DND-41 (cell line): ENCODE measurements at regions not wholly inside any gene's neighbourhood (a gene's known extent, or its start where the extent isn't known, plus 50 kb on each side); places are given as distances from the start of the nearest gene placed in this dataset.
A peak's percentile ranks its signal among the peaks of the same experiment; 100 is the strongest.

Source experiments
- ATAC-seq: fragments of 200-7000 bp; cut with Tn5 transposase; 3 replicates; pipeline ENCODE4 v1.9.1; 2021; ENCODE audit warnings: low read depth; ENCODE audit not compliant: insufficient read depth
- DNase-seq: peaks from one replicate; pipeline ENCODE4 v3.0.0-alpha.2; 2020
- H2AFZ ChIP-seq: 2 replicates; pipeline ENCODE4 v1.6.0; 2012; ENCODE audit warnings: low read depth, low read length
- H3K27ac ChIP-seq: 2 replicates; pipeline ENCODE4 v1.5.1; 2012; ENCODE audit warnings: low read length, inconsistent platforms
- H3K27me3 ChIP-seq: fragments of 200-600 bp; sonication (generic); 2 replicates; pipeline ENCODE4 v1.6.0; 2012; ENCODE audit warnings: low read length, mild to moderate bottlenecking, inconsistent platforms; ENCODE audit not compliant: insufficient read depth, poor library complexity
- H3K36me3 ChIP-seq: 2 replicates; pipeline ENCODE4 v1.5.1; 2012; ENCODE audit warnings: low read length, inconsistent platforms; ENCODE audit not compliant: insufficient read depth
- H3K4me1 ChIP-seq: 2 replicates; pipeline ENCODE4 v1.5.1; 2012; ENCODE audit warnings: mild to moderate bottlenecking, low read length; ENCODE audit not compliant: insufficient read depth
- H3K4me2 ChIP-seq: 2 replicates; pipeline ENCODE4 v1.6.0; 2012; ENCODE audit warnings: mild to moderate bottlenecking, moderate library complexity, low read length, inconsistent platforms; ENCODE audit not compliant: insufficient read depth
- H3K4me3 ChIP-seq, 2 experiments: fragments of 200-600 bp in 1 of 2; shearing (Covaris generic) in 1 of 2; 2 replicates each; pipeline ENCODE4 v1.5.1; 2012 to 2016; ENCODE audit warnings: inconsistent platforms in 2 of 2, low read length in 2 of 2, mild to moderate bottlenecking in 2 of 2, low read depth in 1 of 2, moderate library complexity in 1 of 2
- H3K79me2 ChIP-seq: 2 replicates; pipeline ENCODE4 v1.6.0; 2012; ENCODE audit warnings: low read length, inconsistent platforms; ENCODE audit not compliant: insufficient read depth
- H3K9ac ChIP-seq: 2 replicates; pipeline ENCODE4 v1.6.0; 2012; ENCODE audit warnings: low read depth, mild to moderate bottlenecking, inconsistent platforms, low read length, moderate library complexity
- H3K9me3 ChIP-seq: 2 replicates; pipeline ENCODE4 v1.5.1; 2012; ENCODE audit warnings: low read length, moderate library complexity, mild to moderate bottlenecking, inconsistent platforms; ENCODE audit not compliant: insufficient read depth, severe bottlenecking
- H4K20me1 ChIP-seq: 2 replicates; pipeline ENCODE4 v1.6.0; 2012; ENCODE audit warnings: low read length; ENCODE audit not compliant: insufficient read depth
- CTCF ChIP-seq: IDR thresholded peaks from 2 replicates; pipeline ENCODE4 v1.5.1; 2012; ENCODE audit warnings: borderline replicate concordance, low read length, moderate library complexity, mild to moderate bottlenecking; ENCODE audit not compliant: poor library complexity, severe bottlenecking; ENCODE audit errors: extremely low read depth
- EZH2 ChIP-seq: IDR thresholded peaks from 3 replicates; pipeline ENCODE4 v1.6.1; 2012; ENCODE audit warnings: borderline replicate concordance, low read depth, mild to moderate bottlenecking, moderate library complexity, low read length, inconsistent platforms; ENCODE audit not compliant: severe bottlenecking

- DNase-seq: peak; percentile 6
These were observed 115.8 kb downstream of the MANEA start for GRCh38 chr6:95693108-95693507.

GRCh38 chr6:95698271-95698670, 120.9 kb downstream of the MANEA start:
- Histone ChIP-seq H3K4me2 (no peak overlapping the region), H3K9me3 (no peaks in the 10 kb centered on the region), H4K20me1 (no peaks in the 10 kb centered on the region), H3K4me1 (no peaks in the 10 kb centered on the region), H3K27me3 (no peaks in the 10 kb centered on the region), H3K79me2 (no peaks in the 10 kb centered on the region), H3K4me3 (no peak overlapping the region), H3K9ac (no peak overlapping the region), H3K27ac (no peak overlapping the region), H2AFZ (no peak overlapping the region), H3K36me3 (no peaks in the 10 kb centered on the region)
- ATAC-seq (no peak), DNase-seq (no peak)
- no peak for TF ChIP-seq EZH2
- no peak for TF ChIP-seq CTCF

More at GRCh38 chr6:95693108-95693507, 115.8 kb downstream of the MANEA start:
- no peaks in the 10 kb centered on the region for H3K9me3 ChIP-seq
- TF ChIP-seq CTCF (no peak), EZH2 (no peak)
- no peaks in the 10 kb centered on the region for H3K79me2 ChIP-seq
- no peaks in the 10 kb centered on the region for H3K27me3 ChIP-seq
- H3K4me3 ChIP-seq: no peak overlapping the region
- no peaks in the 10 kb centered on the region for H3K36me3 ChIP-seq
- no peaks in the 10 kb centered on the region for H4K20me1 ChIP-seq
- no peak overlapping the region for H2AFZ ChIP-seq
- H3K27ac ChIP-seq: no peak overlapping the region
- H3K4me2 ChIP-seq: no peak overlapping the region
- H3K9ac ChIP-seq: no peak overlapping the region
- ATAC-seq: no peak
- no peaks in the 10 kb centered on the region; the same call in 1 of the 2 replicates for H3K4me1 ChIP-seq

- no peaks in the 10 kb centered on the region for H3K79me2 ChIP-seq
- no peaks in the 10 kb centered on the region for H4K20me1 ChIP-seq
- no peak overlapping the region for H3K4me2 ChIP-seq
- DNase-seq (no peak), ATAC-seq (no peak)
- no peaks in the 10 kb centered on the region for H3K27me3 ChIP-seq
- no peak overlapping the region for H3K9ac ChIP-seq
- no peak overlapping the region for H2AFZ ChIP-seq
- H3K4me3 ChIP-seq: no peak overlapping the region
- H3K4me1 ChIP-seq: no peaks in the 10 kb centered on the region
- no peak for TF ChIP-seq CTCF
- TF ChIP-seq EZH2: no peak
- no peak overlapping the region for H3K27ac ChIP-seq
- H3K9me3 ChIP-seq: no peaks in the 10 kb centered on the region
- H3K36me3 ChIP-seq: no peaks in the 10 kb centered on the region
These were observed 146.3 kb downstream of the MANEA start for GRCh38 chr6:95723638-95724037.

GRCh38 chr6:95725344-95725743, 148.0 kb downstream of the MANEA start:
- H3K4me3 ChIP-seq: no peak overlapping the region
- no peak overlapping the region for H3K4me2 ChIP-seq
- H4K20me1 ChIP-seq: no peaks in the 10 kb centered on the region
- no peaks in the 10 kb centered on the region for H3K79me2 ChIP-seq
- no peak overlapping the region for H2AFZ ChIP-seq
- H3K4me1 ChIP-seq: no peaks in the 10 kb centered on the region
- H3K9ac ChIP-seq: no peak overlapping the region
- DNase-seq: no peak
- no peaks in the 10 kb centered on the region for H3K27me3 ChIP-seq
- H3K27ac ChIP-seq: no peak overlapping the region
- H3K9me3 ChIP-seq: no peaks in the 10 kb centered on the region
- no peak for ATAC-seq
- TF ChIP-seq CTCF (no peak), EZH2 (no peak)
- no peaks in the 10 kb centered on the region for H3K36me3 ChIP-seq
